GM19025 (cell line): ENCODE measurements at regions not wholly inside any gene's neighbourhood (a gene's known extent, or its start where the extent isn't known, plus 50 kb on each side); places are given as distances from the start of the nearest gene placed in this dataset.
"Not testable (repeated sequence)": the region's sequence is repeated elsewhere in the genome, so short reads cannot be mapped to it uniquely, and the experiment has no call there.

Experiments
- ATAC-seq: cut with Tn5 transposase; IDR thresholded peaks from one replicate; pipeline ENCODE4 v1.9.1; 2021; ENCODE audit warnings: mild to moderate bottlenecking, low read depth, moderate library complexity; ENCODE audit not compliant: unreplicated experiment

DNA sequence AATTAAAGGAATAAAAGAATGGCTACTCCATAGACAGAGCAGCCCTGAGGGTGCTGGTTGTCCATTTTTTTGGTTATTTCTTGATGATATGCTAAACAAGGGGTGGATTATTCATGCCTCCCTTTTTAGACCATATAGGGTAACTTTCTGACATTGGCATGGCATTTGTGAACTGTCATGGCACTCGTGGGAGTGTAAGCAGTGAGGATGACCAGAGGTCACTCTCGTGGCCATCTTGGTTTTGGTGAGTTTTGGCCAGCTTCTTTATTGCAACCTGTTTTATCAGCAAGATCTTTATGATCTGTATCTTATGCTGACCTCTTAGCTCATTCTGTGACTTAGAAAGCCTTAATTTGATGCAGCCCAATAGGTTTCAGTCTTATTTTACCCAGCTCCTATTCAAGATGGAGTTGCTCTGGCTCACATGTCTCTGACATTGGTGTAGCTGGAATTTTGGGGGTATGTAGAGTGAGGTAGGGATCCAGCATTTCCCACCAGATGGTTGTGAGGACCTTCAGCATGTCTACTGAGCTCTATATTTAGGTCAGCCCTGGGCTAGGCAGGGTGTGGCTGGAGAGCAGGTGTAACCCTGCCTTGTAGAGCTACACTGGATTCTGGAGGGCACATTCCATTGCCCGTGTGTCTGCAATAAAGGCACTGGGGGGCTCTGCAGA is 103.5 kb upstream of the SLC38A2 start:
- ATAC-seq = no peak

DNA sequence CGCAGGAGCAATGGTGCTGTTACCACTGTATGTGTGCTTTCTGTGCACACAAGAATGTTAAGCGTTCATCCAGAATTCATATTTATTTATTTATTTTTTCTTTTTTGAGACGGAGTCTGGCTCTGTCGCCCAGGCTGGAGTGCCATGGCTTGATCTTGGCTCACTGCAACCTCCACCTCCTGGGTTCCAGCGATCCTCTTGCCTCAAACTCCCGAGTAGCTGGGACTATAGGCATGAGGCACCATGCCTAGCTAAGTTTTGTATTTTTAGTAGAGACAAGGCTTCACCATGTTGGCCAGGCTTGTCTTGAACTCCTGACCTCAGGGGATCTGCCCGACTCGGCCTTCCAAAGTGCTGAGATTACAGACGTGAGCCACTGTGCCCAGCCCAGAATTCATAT is 101.8 kb upstream of the SLC38A2 start:
- not testable (repeated sequence) for ATAC-seq

DNA sequence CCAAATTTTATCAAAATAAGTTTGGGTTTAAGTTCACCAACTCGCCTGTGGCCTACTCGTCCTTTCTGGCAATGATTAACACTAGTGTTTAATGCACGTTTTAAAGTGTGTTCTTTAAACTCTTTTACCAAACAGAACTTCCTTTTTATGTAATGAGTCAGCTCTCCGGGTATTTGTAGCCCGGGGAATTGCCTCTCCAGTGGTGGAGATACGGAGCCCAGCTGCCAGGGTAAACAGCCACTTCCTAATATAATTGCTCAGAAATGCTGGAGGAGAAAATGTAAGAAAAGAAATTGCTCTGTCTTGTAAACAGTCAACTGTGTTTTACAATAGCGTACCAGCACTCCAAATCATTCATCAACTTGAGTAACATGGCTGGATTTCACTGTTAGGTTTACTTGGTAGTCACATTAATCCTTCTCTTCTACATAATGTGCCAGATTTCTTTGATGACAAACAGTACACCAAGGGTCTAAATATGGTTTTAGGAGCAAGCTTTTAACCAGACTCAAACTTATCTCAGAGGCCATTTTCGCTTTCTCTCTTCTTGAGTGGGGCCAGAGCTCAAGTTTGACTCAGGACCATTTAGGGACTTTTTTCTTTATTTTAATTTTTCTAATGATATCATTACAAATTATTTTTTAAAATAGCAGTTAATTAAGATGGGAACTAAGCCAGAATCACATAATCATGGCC is 101.2 kb upstream of the SLC38A2 start:
- peak; percentile 84 for ATAC-seq

DNA sequence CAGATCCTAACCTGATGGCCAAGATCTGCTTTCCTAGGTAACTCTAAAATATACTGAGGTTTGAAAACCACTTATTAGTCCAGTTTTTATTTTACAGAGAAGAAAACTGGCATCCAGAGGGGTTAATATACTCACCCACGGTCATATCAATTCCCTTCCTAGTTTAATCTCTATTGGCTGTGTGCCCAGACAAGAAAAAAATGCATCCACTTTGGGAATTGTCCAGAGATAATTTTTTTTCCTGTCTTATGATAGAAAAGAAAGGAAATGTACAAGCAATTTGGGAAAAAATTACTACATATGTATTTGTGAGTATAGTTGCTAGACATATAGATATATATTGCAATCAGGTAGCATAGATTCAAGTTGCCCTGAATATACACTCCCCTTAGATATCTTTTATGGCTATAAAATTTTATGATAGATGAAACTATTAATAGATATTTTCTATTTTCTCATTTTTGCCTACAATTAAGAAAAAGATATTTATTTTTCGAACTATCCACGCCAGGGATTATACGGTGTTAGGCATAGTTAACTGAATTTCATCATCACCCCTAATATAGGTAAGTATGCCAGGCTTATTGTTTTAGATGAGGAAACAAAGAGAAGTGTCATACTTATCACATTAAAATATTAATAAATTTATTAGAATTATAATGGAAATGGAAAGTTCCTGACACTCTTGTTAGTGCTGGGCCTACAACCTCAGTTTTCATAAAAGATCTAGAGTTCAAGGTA is 100.5 kb upstream of the SLC38A2 start:
- no peak for ATAC-seq

DNA sequence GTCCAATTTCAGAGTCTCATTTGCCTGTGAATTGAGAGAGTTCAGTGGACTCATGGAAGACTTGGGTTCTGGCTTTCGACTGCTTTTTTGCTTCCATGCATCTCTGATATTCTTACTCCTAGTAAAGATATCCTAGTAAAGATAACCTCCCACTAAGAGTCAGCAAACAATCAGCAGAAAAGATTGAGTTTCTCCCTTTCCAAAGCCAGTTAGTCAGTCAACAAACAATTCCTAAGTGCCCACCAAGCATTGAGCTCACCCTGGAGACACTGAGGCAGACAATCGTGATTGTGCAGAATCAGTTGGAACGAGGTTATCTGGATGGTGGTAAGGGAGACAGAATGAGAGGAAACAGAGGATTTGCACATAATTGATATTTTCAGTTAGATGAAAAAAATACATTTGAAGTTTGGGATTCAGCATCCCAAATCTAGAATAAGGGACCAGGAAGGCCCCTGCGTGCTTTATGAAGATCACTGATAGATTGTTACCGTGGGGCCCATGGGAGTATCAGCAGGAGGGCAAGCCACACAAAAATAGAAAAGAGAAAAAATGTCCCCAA is 99.7 kb upstream of the SLC38A2 start:
- ATAC-seq = no peak

DNA sequence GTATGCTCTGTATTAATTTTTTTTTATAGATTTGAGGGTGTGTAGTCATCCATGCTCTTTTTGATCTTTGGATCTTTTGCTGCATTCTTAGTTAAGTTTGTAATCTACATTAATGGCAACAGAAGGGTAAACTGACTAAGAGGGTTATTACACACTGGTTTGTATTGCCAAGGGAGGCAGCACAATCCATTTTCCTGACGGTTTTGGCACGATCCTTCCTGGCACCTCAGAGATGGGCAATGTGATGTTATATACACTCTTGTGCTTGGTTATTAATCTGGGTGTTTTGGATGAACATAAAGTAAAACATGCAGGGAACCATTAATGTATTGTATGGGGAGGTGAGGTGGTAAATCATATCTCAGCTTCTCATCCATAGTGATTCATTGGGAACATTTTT is 98.8 kb upstream of the SLC38A2 start:
- ATAC-seq = no peak

DNA sequence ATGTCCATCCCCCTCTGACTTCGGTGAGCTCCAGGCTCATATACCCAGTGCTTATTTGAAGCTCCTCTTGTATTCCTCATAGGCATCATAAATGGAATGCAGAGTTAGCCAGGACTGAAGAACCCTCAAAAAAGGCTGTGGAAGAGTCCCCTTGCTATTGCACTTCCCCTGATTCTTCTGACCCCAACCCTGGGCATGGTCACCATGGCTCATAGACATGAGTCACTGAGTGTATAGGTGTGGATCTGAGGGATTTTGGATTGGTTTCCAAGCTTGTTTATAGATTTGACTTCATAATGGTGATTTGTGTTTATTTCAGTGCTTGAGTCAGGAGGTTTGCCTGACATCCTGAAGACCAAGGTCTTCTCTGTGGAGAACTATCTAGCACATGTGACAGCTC is 98.4 kb upstream of the SLC38A2 start:
- no peak for ATAC-seq

DNA sequence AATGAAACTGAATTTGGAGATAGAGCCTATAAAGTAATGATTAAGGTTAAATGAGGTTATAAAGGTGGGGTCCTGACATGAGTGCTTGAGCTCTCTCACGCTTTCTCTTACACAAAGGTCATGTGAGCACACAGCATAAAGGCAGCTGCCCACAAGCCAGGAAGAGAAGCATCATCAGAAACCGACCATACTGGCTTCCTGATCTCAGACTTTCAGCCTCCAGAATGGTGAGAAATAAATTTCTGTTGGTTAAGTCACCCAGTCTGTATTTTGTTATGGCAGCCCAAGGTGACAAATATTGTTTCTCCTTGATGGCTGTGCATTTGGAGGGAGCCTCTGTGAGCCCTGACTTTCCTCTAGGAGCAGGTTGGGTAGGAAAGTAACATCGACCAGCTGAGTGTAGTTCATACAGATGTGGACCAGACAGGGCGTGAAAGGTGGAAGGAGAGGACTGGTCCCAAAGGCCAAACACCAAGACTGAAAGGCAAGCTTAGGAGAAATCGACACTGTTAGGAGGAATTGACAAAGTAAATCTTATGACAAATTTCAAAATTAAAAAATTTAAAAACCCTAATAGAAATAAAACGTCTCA is 97.6 kb upstream of the SLC38A2 start:
- ATAC-seq = no peak

DNA sequence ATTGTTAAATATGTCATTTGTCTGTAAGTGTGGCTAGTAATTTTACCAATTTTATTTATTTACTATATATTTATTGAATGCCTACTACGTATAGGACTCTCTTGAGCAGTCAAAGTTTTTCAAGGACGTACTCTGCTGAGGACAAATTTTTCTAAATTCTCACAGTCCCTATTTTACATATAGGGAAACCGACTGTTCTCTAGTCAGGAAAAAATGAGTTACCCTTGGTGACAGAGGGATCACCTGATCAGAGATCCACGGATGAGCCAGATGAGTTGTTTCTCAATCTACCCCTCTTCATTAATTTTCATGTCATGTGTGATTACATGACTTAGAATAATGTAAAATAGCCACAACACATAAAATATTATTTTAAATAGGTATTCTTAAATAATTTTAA is 96.2 kb upstream of the SLC38A2 start:
- ATAC-seq = no peak

DNA sequence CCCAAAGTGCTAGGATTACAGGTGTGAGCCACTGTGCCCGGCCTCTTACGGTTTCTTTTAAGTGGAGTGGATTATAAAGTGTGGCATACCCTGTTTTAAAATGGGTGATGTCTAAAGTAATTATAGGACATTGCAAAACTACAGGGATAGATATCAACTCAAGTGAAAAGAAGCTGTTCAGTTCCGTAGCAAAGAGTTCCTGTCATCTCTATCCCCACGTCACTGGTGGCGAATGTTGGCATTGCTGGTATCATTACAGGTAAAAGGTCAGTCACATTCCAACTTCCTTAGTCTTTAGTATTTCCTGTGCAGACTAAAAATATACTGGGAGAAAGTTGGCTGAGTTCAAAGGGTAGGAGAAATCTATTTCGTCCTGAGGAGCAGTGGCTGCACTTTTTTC is 95.6 kb upstream of the SLC38A2 start:
- ATAC-seq = no peak

DNA sequence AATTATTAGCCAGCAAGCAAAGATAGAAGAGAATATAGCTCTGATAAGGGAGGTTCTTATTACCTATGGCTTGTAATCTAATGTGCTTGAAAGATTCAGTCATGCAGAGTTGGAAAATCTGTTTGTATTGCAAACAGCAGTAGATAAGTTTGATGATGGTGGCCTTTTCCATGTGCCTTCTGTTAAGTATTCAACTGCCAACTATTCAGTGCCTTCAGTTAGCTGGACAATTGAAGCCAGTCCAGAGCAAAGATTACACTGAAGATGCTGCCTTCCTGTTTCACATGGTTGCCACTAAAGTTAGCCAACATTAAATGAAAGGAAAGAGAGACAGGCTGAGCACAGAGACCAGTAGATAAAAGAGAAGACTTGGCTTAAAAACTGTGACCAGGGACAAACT is 92.7 kb upstream of the SLC38A2 start:
- no peak for ATAC-seq

DNA sequence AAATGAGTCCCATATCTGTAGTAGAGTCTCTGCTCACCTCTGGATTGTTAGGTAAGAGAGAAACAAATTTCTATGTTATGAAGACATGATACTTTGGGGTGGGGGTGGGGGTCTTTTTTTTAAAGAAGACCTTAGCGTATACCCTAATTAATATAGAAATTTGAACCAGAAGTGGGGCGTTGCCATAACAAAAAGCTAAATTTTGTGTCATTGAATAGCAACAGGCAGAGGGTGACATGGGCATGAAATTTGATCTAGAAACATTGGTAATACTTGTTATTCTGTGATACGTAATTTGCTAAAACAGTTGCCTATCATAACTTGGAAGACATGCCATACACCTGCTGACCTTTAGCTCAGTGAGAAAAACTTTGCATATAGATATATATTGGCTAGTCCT is 92.3 kb upstream of the SLC38A2 start:
- no peak for ATAC-seq

DNA sequence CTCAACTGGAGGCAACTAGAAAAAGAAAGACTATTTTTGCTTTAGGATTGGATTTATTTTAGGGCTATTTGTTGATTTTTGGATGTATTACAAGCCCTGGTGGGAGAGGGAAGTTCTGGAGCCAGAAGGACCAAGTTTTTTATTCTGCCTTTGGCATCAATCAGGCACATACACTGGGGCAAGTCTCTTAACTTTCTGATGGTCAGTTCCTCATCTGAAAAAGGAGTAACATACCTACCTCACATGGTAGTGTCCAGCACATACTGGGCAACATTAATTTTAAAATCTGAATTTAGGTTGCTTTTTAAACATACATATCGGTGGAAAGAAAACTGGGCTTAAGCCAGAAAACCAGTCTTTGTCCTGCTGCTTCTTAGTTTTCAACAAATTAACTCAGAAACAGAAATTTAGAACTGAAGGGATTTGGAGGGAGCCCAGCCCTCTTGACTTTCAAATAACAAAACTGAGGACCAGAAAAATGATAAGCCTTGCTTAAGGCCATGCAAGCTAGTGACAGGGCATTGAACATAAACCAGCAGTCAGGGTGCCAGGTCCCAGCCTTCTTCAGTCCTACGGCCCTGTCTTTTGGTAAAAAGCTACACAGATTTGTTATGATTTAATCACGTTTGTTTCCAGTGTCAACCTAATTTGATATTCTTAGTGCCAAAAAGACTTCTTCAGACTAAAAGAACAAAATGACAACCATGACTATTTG is 90.2 kb upstream of the SLC38A2 start:
- no peak for ATAC-seq

DNA sequence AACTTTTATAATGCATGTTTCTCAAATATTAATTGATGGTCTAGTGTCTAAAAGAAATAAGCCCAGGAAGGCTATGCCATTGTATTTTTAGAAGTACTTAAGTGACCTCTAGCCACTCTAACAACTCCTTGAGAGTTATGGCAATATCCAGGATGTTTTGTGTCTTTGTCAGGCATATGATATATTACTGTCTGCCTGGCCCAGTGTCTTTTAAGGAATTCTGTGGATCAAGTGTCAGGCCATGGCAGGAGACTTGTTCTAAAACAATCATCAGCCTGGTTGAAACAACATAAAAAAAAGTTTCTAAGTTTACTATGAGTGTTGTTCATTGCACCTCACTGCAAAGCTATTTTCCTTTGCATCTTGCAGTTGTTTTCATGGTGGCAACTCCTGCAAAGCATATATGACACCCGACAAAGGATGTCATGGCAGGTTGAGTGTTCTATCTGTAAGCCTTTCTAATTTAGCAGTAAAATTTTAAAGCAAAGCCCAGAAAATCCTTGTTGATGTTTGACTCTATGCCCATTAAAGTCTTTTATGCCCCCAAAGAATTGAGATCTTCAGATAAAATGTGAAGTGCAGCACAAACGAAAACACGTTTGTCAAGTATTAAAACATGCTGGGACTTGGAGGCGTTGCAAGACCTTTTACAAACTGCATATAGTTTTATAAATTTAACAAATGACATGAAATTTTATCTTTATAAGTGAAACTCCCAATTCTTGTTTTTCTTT is 89.5 kb upstream of the SLC38A2 start:
- no peak for ATAC-seq

DNA sequence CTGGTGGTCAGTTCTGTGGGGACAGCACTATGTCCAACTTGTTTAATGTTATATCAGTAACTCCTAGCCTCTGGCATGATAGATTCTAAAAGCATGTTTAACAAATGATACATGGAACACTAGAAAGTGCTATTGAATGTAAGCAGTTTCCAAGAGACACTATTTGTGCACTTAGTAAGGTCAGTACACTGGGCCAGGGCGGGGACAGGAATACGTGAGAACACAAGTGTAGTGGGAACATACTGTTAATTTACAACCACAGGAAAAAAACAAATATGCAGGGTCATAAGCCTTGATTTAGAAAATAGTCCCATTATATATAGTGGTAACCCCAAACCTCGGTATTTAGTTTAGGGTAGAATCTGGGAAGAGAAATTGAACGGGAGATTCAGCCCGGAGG is 88.9 kb upstream of the SLC38A2 start:
- ATAC-seq = no peak

DNA sequence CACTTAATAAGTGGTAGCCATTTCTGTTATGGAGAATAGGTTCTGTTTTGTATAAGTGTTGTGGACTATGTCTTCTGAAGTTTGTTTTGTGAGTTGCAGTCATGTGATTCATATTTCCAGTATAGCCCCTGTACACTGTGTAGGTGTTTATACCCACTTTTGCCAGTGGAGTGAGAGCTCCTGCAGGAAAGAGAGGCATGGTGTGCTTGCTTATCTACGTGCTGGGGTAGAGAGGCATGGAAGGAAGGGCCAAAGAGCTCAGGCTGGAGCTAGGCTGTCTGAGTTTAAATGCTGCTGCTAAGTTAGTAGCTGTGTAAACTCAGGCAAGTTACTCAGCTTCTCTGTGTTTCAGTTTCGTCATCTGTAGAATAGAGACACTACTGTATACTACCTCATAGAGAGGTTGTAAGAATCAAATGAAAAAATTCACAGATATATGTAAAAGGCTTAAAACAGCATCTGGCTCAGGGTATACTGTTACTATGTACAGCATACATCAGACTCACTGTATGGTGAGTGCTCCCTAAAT is 88.2 kb upstream of the SLC38A2 start:
- no peak for ATAC-seq

DNA sequence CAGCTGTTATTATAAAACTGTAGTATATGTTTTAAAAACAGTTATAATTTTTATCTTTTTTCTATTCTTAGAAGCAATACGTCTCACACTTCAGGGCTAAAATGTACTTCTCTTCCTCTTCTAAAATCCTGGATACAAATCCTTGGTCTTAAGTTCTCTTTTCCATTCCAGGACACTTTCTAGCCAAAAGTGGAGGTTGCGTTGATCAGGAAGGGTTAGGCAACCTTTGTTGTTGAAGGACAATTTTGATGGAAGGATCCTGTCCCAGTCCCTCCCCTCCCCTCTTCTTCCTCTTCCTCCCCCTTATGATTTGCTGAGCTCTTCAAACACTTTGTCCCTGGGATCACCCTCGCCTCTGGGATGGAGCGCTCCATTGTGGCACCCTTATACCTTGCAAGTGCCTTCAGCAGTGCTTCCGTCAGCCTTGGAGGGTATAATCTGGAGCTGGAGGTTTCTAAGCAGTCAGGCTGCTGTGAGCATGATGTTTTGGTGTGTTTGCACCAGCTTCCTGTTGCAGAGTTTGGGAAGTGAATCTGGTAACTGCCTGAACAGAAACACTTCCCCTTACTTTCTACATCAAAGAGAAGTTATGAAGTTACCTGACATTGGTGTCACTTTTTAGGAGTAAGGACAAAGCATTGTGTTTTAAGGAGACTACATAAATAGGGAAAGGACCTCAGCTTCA is 87.4 kb upstream of the SLC38A2 start:
- ATAC-seq = no peak

DNA sequence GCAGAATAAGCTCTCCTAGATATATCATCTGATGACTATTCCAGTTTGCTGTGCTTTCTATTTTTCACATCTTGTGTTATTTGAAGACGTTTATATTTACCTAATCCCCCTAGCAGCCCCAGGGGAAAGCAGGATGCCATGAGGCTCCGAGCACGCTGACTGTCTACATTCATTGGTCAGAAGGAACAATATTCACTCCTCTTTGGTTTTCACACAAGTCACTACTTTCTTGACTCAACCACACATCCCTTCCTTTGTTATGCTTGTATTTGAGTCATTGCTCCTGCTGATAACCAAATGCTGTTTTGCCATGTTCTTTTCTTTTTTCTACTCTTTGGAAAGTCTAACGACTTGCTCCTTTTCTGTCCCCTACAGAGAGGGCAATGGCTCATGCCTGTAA is 86.5 kb upstream of the SLC38A2 start:
- ATAC-seq = no peak

DNA sequence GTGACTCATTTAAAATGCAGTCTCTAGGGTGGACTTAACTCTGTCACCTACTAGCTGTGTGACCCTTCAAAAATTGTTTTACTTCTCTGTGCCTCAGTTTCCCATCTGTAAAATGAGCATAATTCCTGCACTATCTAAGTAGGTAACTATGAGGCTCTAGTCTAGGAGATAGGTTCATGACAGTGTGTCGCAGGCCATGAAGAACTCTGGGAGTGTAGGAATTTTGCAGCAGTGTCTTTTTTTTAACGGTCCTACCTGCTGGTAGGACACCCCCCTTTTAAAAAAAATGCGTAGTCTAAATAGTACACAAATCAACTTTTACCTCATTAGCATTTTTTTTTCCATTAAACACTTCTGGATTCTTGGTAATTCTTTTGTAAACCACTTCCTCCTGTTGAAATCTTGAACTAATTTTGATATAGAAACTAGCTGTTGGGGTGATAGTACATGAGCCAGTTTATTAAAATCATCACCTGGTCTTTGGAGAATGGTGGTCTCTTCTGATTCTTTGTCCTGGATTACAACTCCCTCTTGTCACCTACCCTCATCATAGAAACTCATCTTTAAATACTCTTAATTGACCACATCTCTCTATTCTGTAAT is 86.0 kb upstream of the SLC38A2 start:
- ATAC-seq = no peak
